HEK293 (cell line): ENCODE measurements at regions not wholly inside any gene's neighbourhood (a gene's known extent, or its start where the extent isn't known, plus 50 kb on each side); places are given as distances from the start of the nearest gene placed in this dataset.

Experiments used
- CTCF ChIP-seq: fragments of 450-650 bp; formaldehyde crosslinking; IDR thresholded peaks from 2 replicates; pipeline ENCODE4 v1.5.1; 2016; ENCODE audit warnings: missing biosample characterization, missing genetic modification characterization
- ZBTB21 ChIP-seq: fragments of 450-650 bp; formaldehyde crosslinking; IDR thresholded peaks from 2 replicates; pipeline ENCODE4 v1.5.1; 2017; ENCODE audit warnings: missing biosample characterization, missing genetic modification characterization
- ZBTB26 ChIP-seq: fragments of 450-650 bp; formaldehyde crosslinking; optimal IDR thresholded peaks from 2 replicates; pipeline ENCODE3; 2016; ENCODE audit warnings: missing biosample characterization, mild to moderate bottlenecking, missing genetic modification characterization
- ZBTB48 ChIP-seq: fragments of 450-650 bp; formaldehyde crosslinking; IDR thresholded peaks from 2 replicates; pipeline ENCODE4 v1.5.1; 2016; ENCODE audit warnings: missing biosample characterization, missing genetic modification characterization
- ZFP3 ChIP-seq: fragments of 450-650 bp; formaldehyde crosslinking; IDR thresholded peaks from 2 replicates; pipeline ENCODE4 v1.5.1; 2016; ENCODE audit warnings: low read depth, missing biosample characterization, missing genetic modification characterization
- ZNF302 ChIP-seq: fragments of 450-650 bp; formaldehyde crosslinking; IDR thresholded peaks from 2 replicates; pipeline ENCODE4 v1.5.1; 2016; ENCODE audit warnings: missing biosample characterization, missing genetic modification characterization, low read depth
- ZNF558 ChIP-seq: fragments of 450-650 bp; formaldehyde crosslinking; IDR thresholded peaks from 2 replicates; pipeline ENCODE4 v1.5.1; 2016; ENCODE audit warnings: missing biosample characterization, missing genetic modification characterization
- ZNF626 ChIP-seq: fragments of 450-650 bp; sonication (Bioruptor Pico); formaldehyde crosslinking; IDR thresholded peaks from 2 replicates; pipeline ENCODE4 v1.5.1; 2018; ENCODE audit warnings: missing biosample characterization, missing genetic modification characterization, inconsistent platforms
- ZNF791 ChIP-seq: fragments of 450-650 bp; formaldehyde crosslinking; IDR thresholded peaks from 2 replicates; pipeline ENCODE4 v1.5.1; 2016; ENCODE audit warnings: missing biosample characterization, missing genetic modification characterization
- ZNF792 ChIP-seq: fragments of 450-650 bp; formaldehyde crosslinking; IDR thresholded peaks from 2 replicates; pipeline ENCODE4 v1.5.1; 2016; ENCODE audit warnings: missing biosample characterization, missing genetic modification characterization
- ZSCAN18 ChIP-seq: fragments of 450-650 bp; formaldehyde crosslinking; IDR thresholded peaks from 2 replicates; pipeline ENCODE4 v1.5.1; 2016; ENCODE audit warnings: missing biosample characterization, missing genetic modification characterization

GRCh38 chrX:10078266-10078665 lies 78.5 kb upstream of the CLCN4 start:
- TF ChIP-seq ZNF792: no peak
- TF ChIP-seq ZNF626 (tag by site-specific recombination): no peak
- no peak for TF ChIP-seq ZBTB21 (tag by site-specific recombination)
- TF ChIP-seq CTCF (tag by site-specific recombination): no peak
- TF ChIP-seq ZNF791 (tag by site-specific recombination): no peak
- no peak for TF ChIP-seq ZFP3 (tag by site-specific recombination)
- TF ChIP-seq ZBTB48: no peak
- no peak for TF ChIP-seq ZSCAN18
- TF ChIP-seq ZBTB26 (tag by site-specific recombination): no peak
- no peak for TF ChIP-seq ZNF558 (tag by site-specific recombination)
- no peak for TF ChIP-seq ZNF302
